Testis (tissue), 2 donors: ENCODE measurements at regions not wholly inside any gene's neighbourhood (a gene's known extent, or its start where the extent isn't known, plus 50 kb on each side); places are given as distances from the start of the nearest gene placed in this dataset.

Source experiments
- POLR2A ChIP-seq: fragments of 450-650 bp; IDR thresholded peaks from one replicate; pipeline ENCODE4 v1.6.1; 2017; ENCODE audit warnings: antibody characterized with exemption, mild to moderate bottlenecking, moderate library complexity
- TF ChIP-seq, protein P1 (sequence below), 3 experiments: fragments of 450-650 bp in 2 of 3; fragments of 200-600 bp in 1 of 3; sonication (generic) in 1 of 3; IDR thresholded peaks; one replicate each; pipeline ENCODE4 v1.5.1; 2016 to 2019; ENCODE audit warnings: antibody characterized with exemption in 3 of 3, mild to moderate bottlenecking in 2 of 3, moderate library complexity in 1 of 3

DNA sequence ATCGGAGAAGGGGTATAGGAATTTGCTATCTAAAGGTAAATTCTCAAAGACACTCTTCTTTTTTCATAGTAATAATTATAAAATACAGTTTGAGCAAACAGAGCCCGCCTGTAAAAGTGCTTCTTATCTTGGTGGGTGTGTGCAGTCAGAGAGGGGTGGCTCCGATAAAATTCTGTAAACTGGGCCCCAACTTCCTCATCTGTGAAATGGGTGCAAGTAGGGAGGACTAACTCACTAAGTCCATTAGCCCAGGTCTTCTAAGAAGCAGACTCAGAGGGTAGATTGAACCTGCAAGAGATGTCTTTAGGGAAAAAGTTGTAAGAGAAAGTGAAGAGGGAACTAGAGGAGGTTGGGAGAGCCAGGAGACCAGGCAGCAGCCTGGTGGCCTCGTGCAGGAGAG, 245.8 kb upstream of the RREB1 start:
- TF ChIP-seq, protein P1, sequence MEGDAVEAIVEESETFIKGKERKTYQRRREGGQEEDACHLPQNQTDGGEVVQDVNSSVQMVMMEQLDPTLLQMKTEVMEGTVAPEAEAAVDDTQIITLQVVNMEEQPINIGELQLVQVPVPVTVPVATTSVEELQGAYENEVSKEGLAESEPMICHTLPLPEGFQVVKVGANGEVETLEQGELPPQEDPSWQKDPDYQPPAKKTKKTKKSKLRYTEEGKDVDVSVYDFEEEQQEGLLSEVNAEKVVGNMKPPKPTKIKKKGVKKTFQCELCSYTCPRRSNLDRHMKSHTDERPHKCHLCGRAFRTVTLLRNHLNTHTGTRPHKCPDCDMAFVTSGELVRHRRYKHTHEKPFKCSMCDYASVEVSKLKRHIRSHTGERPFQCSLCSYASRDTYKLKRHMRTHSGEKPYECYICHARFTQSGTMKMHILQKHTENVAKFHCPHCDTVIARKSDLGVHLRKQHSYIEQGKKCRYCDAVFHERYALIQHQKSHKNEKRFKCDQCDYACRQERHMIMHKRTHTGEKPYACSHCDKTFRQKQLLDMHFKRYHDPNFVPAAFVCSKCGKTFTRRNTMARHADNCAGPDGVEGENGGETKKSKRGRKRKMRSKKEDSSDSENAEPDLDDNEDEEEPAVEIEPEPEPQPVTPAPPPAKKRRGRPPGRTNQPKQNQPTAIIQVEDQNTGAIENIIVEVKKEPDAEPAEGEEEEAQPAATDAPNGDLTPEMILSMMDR (IDR thresholded peaks at IDR 0.05), result no peak
- TF ChIP-seq POLR2A, result no peak
